Thyroid gland (tissue), 4 donors: ENCODE measurements at regions not wholly inside any gene's neighbourhood (a gene's known extent, or its start where the extent isn't known, plus 50 kb on each side); places are given as distances from the start of the nearest gene placed in this dataset.

Experiments used
- CTCF ChIP-seq, 6 experiments: fragments of 200-600 bp in 3 of 6; fragments of 450-650 bp in 3 of 6; sonication (generic) in 3 of 6; IDR thresholded peaks; one replicate each; pipeline ENCODE4 v1.5.1; 2016 to 2019; ENCODE audit warnings: antibody characterized with exemption in 6 of 6, mild to moderate bottlenecking in 2 of 6, inconsistent platforms in 1 of 6, moderate library complexity in 1 of 6
- POLR2A ChIP-seq, 2 donors: fragments of 450-650 bp; IDR thresholded peaks; one replicate each; pipeline ENCODE4 v1.6.1; 2017; ENCODE audit warnings: antibody characterized with exemption in 2 of 2, mild to moderate bottlenecking in 2 of 2, moderate library complexity in 1 of 2

GRCh38 chr2:142714600-142714999 lies 162.9 kb upstream of the KYNU start:
- TF ChIP-seq CTCF (IDR thresholded peaks at IDR 0.05) (no peak), POLR2A (IDR thresholded peaks at IDR 0.05) (no peak)
